ENCODE measurements at regions not wholly inside any gene's neighbourhood (a gene's known extent, or its start where the extent isn't known, plus 50 kb on each side); places are given as distances from the start of the nearest gene placed in this dataset.

DNA sequence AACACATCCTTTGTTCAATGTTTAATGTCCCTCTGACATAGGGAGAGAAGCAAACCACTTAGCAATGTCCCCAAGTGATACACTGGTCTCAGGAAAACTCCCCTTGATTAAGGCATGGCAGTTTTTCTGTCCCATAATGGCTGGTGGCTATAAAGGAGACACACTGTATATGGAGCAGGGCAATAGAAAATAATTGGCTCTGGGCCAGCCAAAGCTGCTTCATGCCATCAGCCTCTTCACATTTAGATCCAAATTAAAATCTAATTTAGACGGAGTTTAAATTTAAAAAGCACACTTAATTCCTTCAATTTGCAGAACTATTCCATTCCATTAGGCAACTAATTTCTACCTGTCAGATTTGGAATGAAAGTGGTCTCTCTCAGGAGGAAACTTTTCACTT, 638.1 kb downstream of the DSC3 start:
- WGBS, 2 experiments (ENCODE audit: extremely low coverage in 1 of 2, insufficient coverage in 1 of 2, insufficient read length in 1 of 2, insufficient replicate concordance in 2 of 2, low coverage in 1 of 2, low lambda C conversion rate in 2 of 2, missing lambda C conversion rate in 1 of 2), result 85% methylated on average over 1 of the region's 1 CpG; no CpG with 5 or more reads in 1 of the 2 experiments
- H2BK20ac ChIP-seq (ENCODE audit: low read length), result no peak overlapping the region
- H3K4me3 ChIP-seq (ENCODE audit: extremely low read depth in 1 of 4, insufficient read depth in 2 of 4, low read depth in 3 of 4, low read length in 4 of 4), result no peak overlapping the region
- CTCF ChIA-PET (ENCODE audit: partially characterized antibody), result interaction anchor here (0.9 to 1.3 kb wide), 2 partner anchors 17 to 563 kb away, joined by 3 to 4 read pairs; no protein-coding TSS in a partner anchor
- no peak overlapping the region for H3K27ac ChIP-seq (ENCODE audit: low read depth, low read length)
- POLR2A ChIA-PET (ENCODE audit: partially characterized antibody), result no interaction called here
- no peaks in the 10 kb centered on the region for H3K79me1 ChIP-seq (ENCODE audit: low read depth, low read length)
- H4K20me1 ChIP-seq (replicated peaks in 1 of 2; ENCODE audit: control insufficient read depth in 1 of 2, insufficient read depth in 2 of 2, low read length in 2 of 2), result no peaks in the 10 kb centered on the region
- no peak overlapping the region for H2BK120ac ChIP-seq (replicated peaks; ENCODE audit: low read depth, low read length)
- no peak overlapping the region for H3K18ac ChIP-seq (ENCODE audit: extremely low read depth, low read length)
- H3K23ac ChIP-seq (ENCODE audit: insufficient read length), result no peak overlapping the region
- no peak overlapping the region for H4K8ac ChIP-seq (ENCODE audit: extremely low read depth, insufficient read depth, low read length)
- no peaks in the 10 kb centered on the region for H3K23me2 ChIP-seq (ENCODE audit: low read depth, low read length)
- no peak overlapping the region for H3K4ac ChIP-seq (replicated peaks; ENCODE audit: insufficient read length, low read depth, low read length)
- H3K9ac ChIP-seq (replicated peaks in 1 of 4; ENCODE audit: extremely low read depth in 1 of 4, low read depth in 3 of 4, low read length in 3 of 4), result no peak overlapping the region
- H3K4me1 ChIP-seq (replicated peaks in 1 of 4; ENCODE audit: control insufficient read depth in 3 of 4, insufficient read depth in 4 of 4, low read length in 3 of 4), result no peaks in the 10 kb centered on the region
- no peaks in the 10 kb centered on the region; a peak in 2 of 4 replicates for H3K9me3 ChIP-seq (ENCODE audit: insufficient read depth in 2 of 2, low read depth in 1 of 2, low read length in 1 of 2)
- no peak overlapping the region for H4K5ac ChIP-seq (ENCODE audit: insufficient read length, low read depth, low read length)
- FAIRE-seq, result no peak
- H2BK5ac ChIP-seq (ENCODE audit: low read depth, low read length), result no peak overlapping the region
- H3K36me3 ChIP-seq (ENCODE audit: control insufficient read depth in 2 of 4, insufficient read depth in 4 of 4, low read length in 3 of 4), result no peaks in the 10 kb centered on the region
- H2AFZ ChIP-seq (ENCODE audit: low read length), result no peak overlapping the region
- no peak overlapping the region for H3K56ac ChIP-seq (replicated peaks; ENCODE audit: insufficient read length, low read depth, low read length)
- no peaks in the 10 kb centered on the region for H3K27me3 ChIP-seq (replicated peaks in 1 of 4; ENCODE audit: control insufficient read depth in 3 of 4, extremely low read depth in 1 of 4, insufficient read depth in 3 of 4, low read length in 3 of 4)
- DNase-seq (ENCODE audit: low read depth in 1 of 2, low spot score in 2 of 2), result no peak
- no peak overlapping the region for H2BK12ac ChIP-seq (ENCODE audit: low read depth, low read length)
- no peaks in the 10 kb centered on the region for H3K79me2 ChIP-seq (ENCODE audit: control insufficient read depth in 1 of 2, insufficient read depth in 2 of 2, low read length in 2 of 2)
- H4K91ac ChIP-seq (replicated peaks; ENCODE audit: insufficient read length, low read length), result no peak overlapping the region
- no peak overlapping the region for H3K14ac ChIP-seq (ENCODE audit: insufficient read length)
- no peak overlapping the region for H2AK5ac ChIP-seq (ENCODE audit: low read depth, low read length)
- H2BK15ac ChIP-seq (ENCODE audit: low read length), result no peak overlapping the region
- H3K4me2 ChIP-seq (ENCODE audit: insufficient read depth in 1 of 2, low read depth in 2 of 2, low read length in 2 of 2), result no peak overlapping the region
- TF ChIP-seq TEAD4 (IDR thresholded peaks at IDR 0.05; ENCODE audit: low read depth, low read length) (no peak), SP2 (IDR thresholded peaks at IDR 0.05; ENCODE audit: low read length) (no peak), MAFK (IDR thresholded peaks at IDR 0.05; ENCODE audit: low read depth, low read length) (no peak), SRF (IDR thresholded peaks at IDR 0.05; ENCODE audit: low read depth, low read length) (no peak)
